Kidney epithelial cell (primary cell): ENCODE measurements at regions not wholly inside any gene's neighbourhood (a gene's known extent, or its start where the extent isn't known, plus 50 kb on each side); places are given as distances from the start of the nearest gene placed in this dataset.

Experiments
- DNase-seq: peaks from one replicate; pipeline ENCODE4 v3.0.0-alpha.2; 2010; ENCODE audit warnings: low read depth
- H3K27me3 ChIP-seq: 2 replicates; pipeline ENCODE4 v1.6.0; 2011; ENCODE audit warnings: low read length; ENCODE audit not compliant: control insufficient read depth, insufficient read depth
- H3K36me3 ChIP-seq: 2 replicates; pipeline ENCODE4 v1.5.1; 2011; ENCODE audit warnings: low read length; ENCODE audit not compliant: control insufficient read depth, insufficient read depth
- H3K4me3 ChIP-seq: 2 replicates; pipeline ENCODE4 v1.5.1; 2011; ENCODE audit warnings: low read depth, mild to moderate bottlenecking, control low read depth, low read length
- CTCF ChIP-seq: IDR thresholded peaks from 2 replicates; pipeline ENCODE4 v1.5.1; 2011; ENCODE audit warnings: mild to moderate bottlenecking, moderate library complexity, low read length, control low read depth, inconsistent platforms; ENCODE audit not compliant: insufficient read depth, poor library complexity, severe bottlenecking

GRCh38 chr9:12874395-12874794 lies 99.6 kb downstream of the LURAP1L start:
- H3K36me3 ChIP-seq: no peaks in the 10 kb centered on the region
- no peak for DNase-seq
- TF ChIP-seq CTCF: no peak
- no peaks in the 10 kb centered on the region for H3K27me3 ChIP-seq
- H3K4me3 ChIP-seq: no peak overlapping the region

DNA sequence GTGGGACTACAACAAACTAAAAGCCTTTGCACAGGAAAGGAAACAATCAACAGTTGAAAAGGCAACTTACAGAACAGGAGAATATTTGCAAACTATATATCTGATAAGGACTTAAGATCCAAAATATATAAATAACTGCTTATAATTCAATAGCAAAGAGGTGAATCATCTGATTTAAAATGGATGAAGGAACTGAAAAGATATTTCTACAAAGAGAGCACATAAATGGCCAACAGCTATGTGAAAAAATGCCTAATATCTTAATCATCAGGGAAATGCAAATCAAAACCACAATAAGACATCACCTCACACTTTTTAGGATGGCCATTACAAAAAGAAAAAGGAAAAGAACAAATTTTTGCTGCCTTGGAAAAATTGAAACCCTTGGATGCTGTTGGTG lies 100.4 kb downstream of the LURAP1L start:
- no peak for TF ChIP-seq CTCF
- no peaks in the 10 kb centered on the region for H3K36me3 ChIP-seq
- DNase-seq: no peak
- H3K27me3 ChIP-seq: no peaks in the 10 kb centered on the region
- H3K4me3 ChIP-seq: no peak overlapping the region

DNA sequence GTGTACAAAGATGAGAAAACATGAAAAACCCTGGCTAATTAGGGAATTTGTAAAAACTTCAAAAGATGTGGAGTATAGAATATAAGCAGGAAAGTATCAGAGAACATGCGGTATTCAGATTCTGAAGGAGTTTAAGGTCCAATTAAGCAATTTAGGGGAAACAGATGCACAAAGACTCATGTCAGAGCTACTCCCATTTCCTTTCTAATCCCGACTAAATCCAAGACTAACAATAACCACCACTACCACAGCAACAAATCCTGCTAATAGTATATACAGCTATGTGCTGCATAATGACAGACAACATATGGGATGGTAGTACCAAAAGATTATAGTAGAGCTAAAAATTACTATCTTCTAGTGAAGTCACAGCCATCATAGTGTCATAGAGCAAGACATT lies 102.1 kb downstream of the LURAP1L start:
- no peak for DNase-seq
- Histone ChIP-seq H3K36me3 (no peaks in the 10 kb centered on the region), H3K27me3 (no peaks in the 10 kb centered on the region), H3K4me3 (no peak overlapping the region)
- no peak for TF ChIP-seq CTCF

- DNase-seq: no peak
- Histone ChIP-seq H3K4me3 (no peak overlapping the region), H3K36me3 (no peaks in the 10 kb centered on the region), H3K27me3 (no peaks in the 10 kb centered on the region)
- TF ChIP-seq CTCF: no peak
Measured at GRCh38 chr9:12878351-12878978, 103.6 kb downstream of the LURAP1L start.

GRCh38 chr9:12879961-12880360 lies 105.1 kb downstream of the LURAP1L start:
- DNase-seq: no peak
- H3K27me3 ChIP-seq: no peaks in the 10 kb centered on the region
- no peak overlapping the region for H3K4me3 ChIP-seq
- no peak for TF ChIP-seq CTCF
- no peaks in the 10 kb centered on the region for H3K36me3 ChIP-seq

- Histone ChIP-seq H3K27me3 (no peaks in the 10 kb centered on the region), H3K36me3 (no peaks in the 10 kb centered on the region), H3K4me3 (no peak overlapping the region)
- TF ChIP-seq CTCF: no peak
- DNase-seq: no peak
Measured at GRCh38 chr9:12880406-12881015, 105.7 kb downstream of the LURAP1L start.
